ENCODE measurements at regions not wholly inside any gene's neighbourhood (a gene's known extent, or its start where the extent isn't known, plus 50 kb on each side); places are given as distances from the start of the nearest gene placed in this dataset.

DNA sequence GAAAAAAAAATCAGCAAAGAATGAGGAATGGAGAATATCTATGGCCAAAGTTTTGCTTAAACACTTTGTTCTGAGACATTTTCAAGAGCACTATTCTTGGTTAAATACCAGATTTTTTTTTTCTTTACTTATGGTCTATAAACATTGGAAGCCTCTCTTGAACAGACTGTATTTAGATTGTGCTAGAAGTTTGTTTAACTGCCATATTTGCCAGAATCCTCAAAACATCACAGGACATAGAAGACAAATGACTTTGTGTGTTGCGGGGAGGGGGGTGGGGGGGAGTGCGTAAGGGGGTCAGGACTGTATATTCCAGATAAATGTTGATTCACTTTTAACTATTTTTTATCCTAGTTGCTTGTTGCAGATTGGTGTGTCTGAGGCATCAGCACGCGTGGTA is 262.0 kb downstream of the MEIS1 start:
- TF ChIP-seq, protein P1, sequence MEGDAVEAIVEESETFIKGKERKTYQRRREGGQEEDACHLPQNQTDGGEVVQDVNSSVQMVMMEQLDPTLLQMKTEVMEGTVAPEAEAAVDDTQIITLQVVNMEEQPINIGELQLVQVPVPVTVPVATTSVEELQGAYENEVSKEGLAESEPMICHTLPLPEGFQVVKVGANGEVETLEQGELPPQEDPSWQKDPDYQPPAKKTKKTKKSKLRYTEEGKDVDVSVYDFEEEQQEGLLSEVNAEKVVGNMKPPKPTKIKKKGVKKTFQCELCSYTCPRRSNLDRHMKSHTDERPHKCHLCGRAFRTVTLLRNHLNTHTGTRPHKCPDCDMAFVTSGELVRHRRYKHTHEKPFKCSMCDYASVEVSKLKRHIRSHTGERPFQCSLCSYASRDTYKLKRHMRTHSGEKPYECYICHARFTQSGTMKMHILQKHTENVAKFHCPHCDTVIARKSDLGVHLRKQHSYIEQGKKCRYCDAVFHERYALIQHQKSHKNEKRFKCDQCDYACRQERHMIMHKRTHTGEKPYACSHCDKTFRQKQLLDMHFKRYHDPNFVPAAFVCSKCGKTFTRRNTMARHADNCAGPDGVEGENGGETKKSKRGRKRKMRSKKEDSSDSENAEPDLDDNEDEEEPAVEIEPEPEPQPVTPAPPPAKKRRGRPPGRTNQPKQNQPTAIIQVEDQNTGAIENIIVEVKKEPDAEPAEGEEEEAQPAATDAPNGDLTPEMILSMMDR (conservative IDR thresholded peaks at IDR 0.05; ENCODE audit: low read depth, low read length), result no peak
- no peak for TF ChIP-seq BHLHE40 (IDR thresholded peaks at IDR 0.05; ENCODE audit: low read depth, low read length)
- no peak for TF ChIP-seq SMC3 (IDR thresholded peaks at IDR 0.05; ENCODE audit: low read depth, low read length)
- TF ChIP-seq POLR2A (IDR thresholded peaks at IDR 0.05; ENCODE audit: low read depth, low read length), result no peak
- TF ChIP-seq MXI1 (IDR thresholded peaks at IDR 0.05; ENCODE audit: borderline replicate concordance, low read depth, low read length), result no peak
- no peak for TF ChIP-seq RAD21 (IDR thresholded peaks at IDR 0.05; ENCODE audit: low read length)

All from IMR-90 (cell line).